RCC 7860 (cell line): ENCODE measurements at regions not wholly inside any gene's neighbourhood (a gene's known extent, or its start where the extent isn't known, plus 50 kb on each side); places are given as distances from the start of the nearest gene placed in this dataset.
"Not testable (repeated sequence)": the region's sequence is repeated elsewhere in the genome, so short reads cannot be mapped to it uniquely, and the experiment has no call there.

Experiments used
- DNase-seq: peaks from one replicate; pipeline ENCODE4 v3.0.0-alpha.2; 2015; ENCODE audit warnings: low spot score
- FAIRE-seq: peaks from 2 replicates; lab custom pipeline; 2012; peaks lifted over from hg19 to GRCh38; lab: Jason Lieb, UNC

- DNase-seq = no peak
- no peak for FAIRE-seq
Observed at GRCh38 chr17:77793146-77793970, 165.1 kb upstream of the TNRC6C start.

GRCh38 chr17:77793971-77794235 is 164.6 kb upstream of the TNRC6C start:
- DNase-seq (no peak), FAIRE-seq (no peak)

GRCh38 chr17:77794846-77795245 is 163.7 kb upstream of the TNRC6C start:
- no peak for DNase-seq
- no peak for FAIRE-seq

DNA sequence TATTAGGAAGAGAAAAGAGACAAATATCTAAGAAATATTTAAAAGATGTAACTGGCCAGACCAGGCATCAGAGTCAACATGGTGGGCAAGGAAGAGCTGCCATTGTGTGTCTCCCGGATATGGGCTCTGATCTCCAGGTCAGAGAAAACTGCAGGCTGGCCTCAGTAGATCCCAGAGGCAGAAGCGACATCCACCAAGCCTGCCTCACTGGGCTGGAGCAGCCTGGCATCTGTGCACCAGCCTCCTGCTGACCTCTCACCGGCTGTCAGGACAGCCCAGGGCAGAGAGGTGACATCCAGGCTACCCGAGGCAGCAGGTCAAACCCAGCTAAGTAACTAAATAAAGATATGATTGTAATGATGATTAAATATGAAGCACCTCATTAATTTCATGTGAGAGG is 162.8 kb upstream of the TNRC6C start:
- DNase-seq (no peak), FAIRE-seq (no peak)

- no peak for FAIRE-seq
- DNase-seq = no peak
Observed at GRCh38 chr17:77796176-77796860, 162.2 kb upstream of the TNRC6C start.

DNA sequence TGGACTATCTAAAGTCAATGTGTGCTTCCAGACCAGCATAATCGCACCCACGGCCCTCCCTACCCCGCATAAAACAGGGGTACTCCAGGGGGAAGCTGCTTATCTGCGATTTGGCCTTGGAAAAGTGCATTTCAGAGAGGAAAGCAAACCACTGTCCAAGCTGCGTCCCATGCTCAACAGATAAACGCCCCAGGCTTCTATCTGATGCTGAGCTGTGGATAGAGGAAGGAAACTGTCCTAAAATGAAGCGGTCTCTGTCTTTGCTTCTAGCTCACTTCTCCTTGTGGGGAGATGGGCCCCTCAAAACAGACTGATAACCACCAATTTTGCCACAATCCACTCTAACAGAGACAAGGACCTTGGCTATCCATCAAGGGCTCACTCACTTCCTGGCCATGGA is 160.5 kb upstream of the TNRC6C start:
- FAIRE-seq (no peak), DNase-seq (no peak)

DNA sequence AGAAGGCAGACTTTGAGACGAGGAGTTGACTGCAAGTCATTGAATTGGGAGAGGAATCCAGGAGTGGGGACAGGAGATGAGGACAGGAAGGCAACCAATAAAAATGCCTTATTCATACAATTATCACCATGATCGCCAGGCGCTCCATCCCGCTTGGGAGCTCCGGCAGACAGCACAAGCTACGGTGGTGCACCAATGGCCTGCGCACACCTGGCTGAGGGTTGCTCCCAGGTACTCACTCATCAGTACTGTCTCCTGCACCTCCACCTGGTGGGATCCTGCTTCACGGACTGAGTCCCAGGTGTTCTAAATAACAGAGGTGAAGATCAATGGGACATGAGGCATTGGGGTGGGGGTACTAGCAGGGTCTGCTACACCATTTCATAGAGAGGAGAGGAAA is 160.0 kb upstream of the TNRC6C start:
- DNase-seq (no peak), FAIRE-seq (no peak)

DNA sequence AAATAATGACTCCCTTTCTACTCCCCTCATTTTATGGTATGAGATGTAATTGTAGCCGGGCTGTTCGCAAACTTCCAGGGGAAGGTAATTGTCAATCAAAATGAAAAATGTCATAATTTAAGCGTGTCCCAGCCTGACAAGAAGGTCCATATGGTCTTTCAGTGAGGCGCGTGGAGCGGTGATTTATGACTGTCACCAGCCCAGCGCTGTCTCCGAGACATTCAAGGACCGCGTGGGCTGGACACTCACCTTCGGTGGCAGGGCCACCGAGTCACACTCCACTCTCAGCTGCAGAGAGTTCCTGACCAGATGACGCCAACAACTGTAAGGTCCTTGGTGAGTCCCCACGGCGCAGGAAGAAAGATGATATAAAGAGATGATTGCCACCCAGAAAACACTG is 157.7 kb upstream of the TNRC6C start:
- DNase-seq = no peak
- FAIRE-seq = no peak

GRCh38 chr17:77801545-77802332 is 156.8 kb upstream of the TNRC6C start:
- no peak for FAIRE-seq
- DNase-seq = no peak

DNA sequence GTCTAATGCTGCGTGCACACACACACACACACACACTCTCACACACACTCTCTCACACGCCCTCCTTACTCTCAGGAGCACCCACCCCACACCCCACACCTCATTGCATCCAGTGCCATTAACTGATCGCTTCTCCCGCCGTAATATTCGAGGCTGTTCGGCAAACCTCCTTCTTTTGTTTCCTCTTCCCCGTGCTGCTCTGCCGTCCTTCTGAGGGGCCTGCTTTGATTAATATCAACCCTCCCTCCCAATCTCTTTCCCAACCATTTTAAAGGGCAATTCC is 156.2 kb upstream of the TNRC6C start:
- FAIRE-seq (no peak), DNase-seq (no peak)

DNA sequence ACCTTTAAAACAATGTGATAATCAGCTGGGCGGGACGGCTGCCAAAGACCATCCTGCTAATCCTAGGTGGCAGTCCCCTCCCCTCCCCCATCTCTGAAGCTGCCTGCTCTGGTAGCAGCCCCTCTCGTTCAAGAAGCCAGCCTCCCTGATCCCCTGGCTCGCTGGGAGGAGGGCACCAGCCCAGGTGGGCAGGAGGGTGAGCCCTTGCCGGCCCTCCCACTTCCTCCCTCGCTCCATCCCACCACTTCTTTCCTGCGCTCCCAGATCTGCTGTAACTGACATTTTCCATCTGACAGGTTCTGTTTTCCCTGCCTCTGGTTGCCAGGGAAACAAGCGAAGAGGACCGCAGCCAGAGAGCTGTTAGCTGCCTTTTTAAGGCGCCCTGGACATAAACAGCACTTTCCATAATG is 155.7 kb upstream of the TNRC6C start:
- FAIRE-seq (no peak), DNase-seq (no peak)

GRCh38 chr17:77803726-77804125 is 154.8 kb upstream of the TNRC6C start:
- FAIRE-seq (no peak), DNase-seq (no peak)

- FAIRE-seq = no peak
- no peak for DNase-seq
Observed at GRCh38 chr17:77804796-77805426, 153.6 kb upstream of the TNRC6C start.

GRCh38 chr17:77805970-77806369 is 152.5 kb upstream of the TNRC6C start:
- not testable (repeated sequence) for FAIRE-seq, DNase-seq

DNA sequence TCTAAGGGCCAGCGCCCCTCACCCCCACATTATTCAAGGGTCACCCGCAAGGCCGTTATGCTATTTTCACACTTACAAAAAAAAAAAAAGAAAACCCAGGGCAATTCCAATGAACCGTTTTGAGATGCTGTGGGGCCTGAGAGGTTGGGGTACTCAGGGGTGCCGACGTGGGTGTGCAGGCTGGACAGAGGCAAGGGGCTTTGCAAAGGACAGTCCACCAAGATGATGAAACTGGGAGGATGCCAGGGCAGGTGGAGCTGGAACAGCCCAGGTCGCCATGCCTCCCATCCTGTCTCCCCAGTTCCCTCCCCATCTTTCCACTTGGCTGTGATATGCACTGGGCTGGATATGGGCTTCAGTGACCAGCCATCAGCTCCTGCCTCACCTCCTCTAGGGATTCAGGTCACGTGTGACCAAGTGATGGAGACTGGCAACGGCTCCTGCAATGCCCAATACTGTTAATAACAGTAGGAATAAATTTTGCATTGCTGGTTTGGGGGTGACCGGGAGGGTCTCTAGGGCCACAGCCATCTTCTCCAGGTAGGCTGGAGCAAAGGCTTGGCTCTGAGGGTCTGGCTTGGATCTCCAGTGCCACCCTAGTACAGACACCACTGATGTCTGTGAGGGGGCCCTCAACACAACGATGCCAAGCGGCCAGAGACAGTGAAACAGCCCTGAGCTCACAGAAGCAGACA is 151.3 kb upstream of the TNRC6C start:
- DNase-seq (no peak), FAIRE-seq (no peak)

DNA sequence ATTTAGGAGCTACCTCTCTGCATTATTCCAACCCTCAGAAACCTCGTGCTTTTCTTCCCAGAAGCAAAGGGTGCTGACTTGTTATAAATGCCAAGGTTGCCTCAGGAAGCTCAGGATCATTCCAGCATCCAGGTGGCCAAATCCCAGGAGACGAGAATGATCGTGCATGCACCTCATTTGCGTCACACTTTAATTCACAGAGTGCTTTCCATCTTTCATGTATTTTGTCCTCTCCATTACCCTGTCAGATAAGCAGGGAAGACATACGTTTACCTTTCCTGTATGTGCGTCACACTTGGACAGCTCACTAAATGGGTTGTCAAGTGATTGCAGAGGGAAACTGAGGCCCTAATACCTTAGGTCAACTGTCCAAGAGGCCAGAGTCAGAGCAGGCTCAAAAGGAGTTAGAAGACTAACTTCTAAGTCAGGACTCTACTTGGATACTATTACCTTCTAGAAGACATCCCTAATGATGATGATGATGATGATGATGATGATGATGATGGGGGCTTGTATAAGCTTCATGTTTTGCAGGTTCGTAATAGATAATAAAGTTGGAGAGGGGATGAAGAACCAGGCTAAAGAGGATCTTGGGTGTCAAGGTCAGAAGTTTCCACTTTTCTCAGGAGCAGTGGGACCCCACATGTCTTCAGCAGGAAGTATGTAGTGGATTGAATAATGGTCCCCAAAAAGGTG is 150.6 kb upstream of the TNRC6C start:
- FAIRE-seq = no peak
- DNase-seq = no peak

DNA sequence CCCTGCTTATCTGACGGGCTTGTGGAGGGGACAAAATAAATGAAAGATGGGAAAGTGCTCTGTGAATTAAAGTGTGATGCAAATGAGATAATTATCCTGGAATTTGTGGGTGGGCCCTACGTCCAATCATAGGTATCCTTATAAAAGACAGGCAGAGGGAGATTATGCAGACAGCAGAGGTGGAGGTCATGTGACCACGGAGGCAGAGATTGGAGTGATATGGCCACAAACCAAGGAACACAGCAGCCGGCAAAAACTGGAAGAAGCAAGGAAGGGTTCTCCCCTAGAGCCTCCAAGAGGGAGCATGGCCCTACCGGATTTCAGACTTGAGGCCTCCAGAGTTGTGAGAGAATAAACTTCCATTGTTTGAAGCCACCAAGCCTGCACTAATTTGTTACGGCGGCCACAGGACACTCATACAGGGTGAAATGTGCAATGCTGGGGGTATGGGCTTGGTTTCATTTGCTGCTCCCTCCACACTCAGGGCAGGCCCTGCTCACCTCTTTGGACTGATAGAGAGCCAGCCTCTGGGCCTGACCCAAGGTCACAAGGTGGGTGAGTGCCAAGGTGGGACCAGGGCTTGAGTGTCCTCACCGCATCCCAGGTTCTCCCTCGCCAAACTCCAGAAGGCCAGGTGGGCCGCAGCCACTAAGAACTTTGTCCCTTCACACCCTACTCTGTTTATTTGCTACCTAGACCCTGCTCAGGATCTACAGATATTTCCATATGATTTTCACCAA is 149.6 kb upstream of the TNRC6C start:
- DNase-seq (no peak), FAIRE-seq (no peak)

- FAIRE-seq = no peak
- DNase-seq = no peak
Observed at GRCh38 chr17:77809814-77810213, 148.7 kb upstream of the TNRC6C start.

- no peak for FAIRE-seq
- no peak for DNase-seq
Observed at GRCh38 chr17:77810536-77810935, 148.0 kb upstream of the TNRC6C start.

DNA sequence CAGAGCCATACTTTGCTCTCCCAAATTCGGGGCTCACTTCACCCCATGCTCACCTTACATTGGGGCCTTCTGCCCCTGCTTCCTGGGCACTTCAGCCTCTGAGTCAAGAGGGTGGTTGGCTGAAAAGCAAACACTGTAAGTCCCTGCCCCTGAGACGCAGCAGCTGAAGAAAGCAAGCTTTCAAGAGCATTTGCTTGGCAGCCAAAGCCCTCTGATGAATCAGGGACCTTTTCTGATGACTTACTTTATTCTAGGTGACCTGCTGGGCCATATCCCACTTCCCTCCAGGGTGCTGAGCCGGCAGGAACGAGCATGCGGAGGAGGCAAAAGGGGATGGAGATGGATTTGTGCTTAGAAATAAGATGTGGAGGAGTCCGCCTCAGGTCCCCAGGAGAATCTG is 147.0 kb upstream of the TNRC6C start:
- no peak for DNase-seq
- no peak for FAIRE-seq
